HFF-Myc (cell line): ENCODE measurements at regions not wholly inside any gene's neighbourhood (a gene's known extent, or its start where the extent isn't known, plus 50 kb on each side); places are given as distances from the start of the nearest gene placed in this dataset.

Experiments
- DNase-seq: peaks from one replicate; pipeline ENCODE4 v3.0.0-alpha.2; 2011; ENCODE audit warnings: low read depth; ENCODE audit errors: extremely low read depth
- H3K4me3 ChIP-seq: replicated peaks from 2 replicates; pipeline ENCODE4 v1.5.1; 2011; ENCODE audit warnings: low read depth, mild to moderate bottlenecking, control low read depth, low read length
- TF ChIP-seq, protein P1 (sequence below): IDR thresholded peaks from 2 replicates; pipeline ENCODE4 v1.5.1; 2012; ENCODE audit warnings: mild to moderate bottlenecking, low read depth, low read length, control low read depth; ENCODE audit errors: missing control alignments

DNA sequence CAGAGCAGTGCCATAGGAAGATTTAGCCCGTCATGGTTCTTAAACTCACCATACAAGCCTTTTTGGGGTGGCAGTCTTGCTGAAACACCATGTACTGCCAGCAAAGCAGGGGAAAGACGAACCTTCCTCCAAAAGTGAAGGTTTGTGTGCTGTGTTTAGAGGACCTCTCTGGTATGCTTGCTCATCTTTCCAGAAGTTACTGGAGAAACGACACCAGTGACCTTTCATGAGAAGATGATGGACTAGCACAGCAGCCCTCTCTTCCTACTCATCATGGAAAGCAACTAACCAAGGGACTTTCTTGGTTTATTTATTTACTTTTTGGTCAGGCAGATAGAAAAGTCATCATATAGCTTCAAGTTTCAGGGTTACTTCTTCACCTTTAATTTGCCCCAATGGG lies 247.4 kb downstream of the PTEN start:
- DNase-seq: no peak
- H3K4me3 ChIP-seq: no peak overlapping the region
- TF ChIP-seq, protein P1, sequence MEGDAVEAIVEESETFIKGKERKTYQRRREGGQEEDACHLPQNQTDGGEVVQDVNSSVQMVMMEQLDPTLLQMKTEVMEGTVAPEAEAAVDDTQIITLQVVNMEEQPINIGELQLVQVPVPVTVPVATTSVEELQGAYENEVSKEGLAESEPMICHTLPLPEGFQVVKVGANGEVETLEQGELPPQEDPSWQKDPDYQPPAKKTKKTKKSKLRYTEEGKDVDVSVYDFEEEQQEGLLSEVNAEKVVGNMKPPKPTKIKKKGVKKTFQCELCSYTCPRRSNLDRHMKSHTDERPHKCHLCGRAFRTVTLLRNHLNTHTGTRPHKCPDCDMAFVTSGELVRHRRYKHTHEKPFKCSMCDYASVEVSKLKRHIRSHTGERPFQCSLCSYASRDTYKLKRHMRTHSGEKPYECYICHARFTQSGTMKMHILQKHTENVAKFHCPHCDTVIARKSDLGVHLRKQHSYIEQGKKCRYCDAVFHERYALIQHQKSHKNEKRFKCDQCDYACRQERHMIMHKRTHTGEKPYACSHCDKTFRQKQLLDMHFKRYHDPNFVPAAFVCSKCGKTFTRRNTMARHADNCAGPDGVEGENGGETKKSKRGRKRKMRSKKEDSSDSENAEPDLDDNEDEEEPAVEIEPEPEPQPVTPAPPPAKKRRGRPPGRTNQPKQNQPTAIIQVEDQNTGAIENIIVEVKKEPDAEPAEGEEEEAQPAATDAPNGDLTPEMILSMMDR: no peak

DNA sequence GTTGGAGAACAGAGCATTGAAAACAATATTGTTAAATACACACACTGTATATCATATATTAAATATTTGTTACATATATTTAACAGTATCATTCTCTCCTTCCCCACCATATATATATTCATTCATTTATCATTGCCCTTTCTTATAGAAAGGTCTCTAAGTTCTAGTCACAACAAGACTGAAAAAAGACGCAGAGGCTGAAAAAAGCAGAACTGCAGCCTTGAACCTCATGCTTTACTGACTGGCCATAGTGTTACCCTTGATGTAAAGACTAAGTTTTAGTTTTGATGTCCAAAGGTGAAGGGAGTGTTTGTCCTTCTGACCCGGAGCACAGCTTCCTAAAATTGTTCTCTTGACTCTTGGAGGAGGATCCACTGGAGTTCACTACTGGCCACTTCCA lies 247.9 kb downstream of the PTEN start:
- DNase-seq: no peak
- TF ChIP-seq, protein P1: no peak
- H3K4me3 ChIP-seq: no peak overlapping the region

DNA sequence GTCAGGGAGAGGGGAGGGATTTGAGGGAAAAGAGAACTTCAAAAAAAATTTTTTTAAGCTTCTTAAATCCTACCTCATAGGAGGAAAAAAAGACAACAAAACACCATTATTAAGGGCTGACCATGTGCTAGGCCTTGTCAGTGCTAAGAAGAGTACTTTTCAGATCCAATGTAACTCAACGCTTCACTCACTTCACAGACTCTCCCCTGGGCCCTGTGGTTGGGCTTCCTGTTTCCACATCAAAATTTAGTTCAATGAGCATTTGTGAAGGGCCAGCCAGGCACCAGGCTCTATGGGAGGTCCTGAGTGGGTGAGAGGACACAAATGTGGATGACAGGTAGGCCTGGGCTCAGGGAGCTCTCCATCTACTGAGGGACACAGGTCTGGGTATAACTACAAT lies 249.8 kb downstream of the PTEN start:
- no peak overlapping the region for H3K4me3 ChIP-seq
- TF ChIP-seq, protein P1: no peak
- no peak for DNase-seq

DNA sequence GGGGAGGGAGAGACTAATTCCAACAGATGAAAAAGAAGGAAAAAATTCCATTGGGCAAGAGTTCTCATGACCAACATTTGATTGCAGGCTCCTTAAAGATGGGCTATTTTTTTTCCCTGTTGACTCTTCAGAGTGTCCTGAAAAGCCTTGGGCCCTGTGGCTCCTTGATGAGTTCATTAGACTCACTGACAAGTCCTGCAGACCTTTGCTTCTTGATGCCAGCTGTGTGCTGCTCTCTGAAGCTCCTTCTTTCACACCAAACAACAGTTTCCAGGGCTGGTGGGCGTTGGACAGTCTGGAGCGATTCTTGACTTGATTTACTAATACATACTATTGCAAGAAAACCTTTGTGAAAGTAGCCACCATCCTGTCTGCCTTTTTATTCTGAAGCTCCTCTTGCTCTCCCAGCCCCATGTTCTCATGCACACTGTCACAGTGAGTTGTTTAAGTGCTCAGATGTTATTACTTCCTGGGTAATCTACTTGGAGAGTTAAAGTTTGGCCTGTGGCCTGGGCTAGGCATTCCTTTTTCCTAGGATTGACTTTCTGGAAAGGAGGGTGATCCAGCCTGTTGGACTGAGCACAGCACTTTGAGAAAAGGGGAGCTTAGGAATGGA lies 250.3 kb downstream of the PTEN start:
- no peak for DNase-seq
- TF ChIP-seq, protein P1: no peak
- H3K4me3 ChIP-seq: no peak overlapping the region

DNA sequence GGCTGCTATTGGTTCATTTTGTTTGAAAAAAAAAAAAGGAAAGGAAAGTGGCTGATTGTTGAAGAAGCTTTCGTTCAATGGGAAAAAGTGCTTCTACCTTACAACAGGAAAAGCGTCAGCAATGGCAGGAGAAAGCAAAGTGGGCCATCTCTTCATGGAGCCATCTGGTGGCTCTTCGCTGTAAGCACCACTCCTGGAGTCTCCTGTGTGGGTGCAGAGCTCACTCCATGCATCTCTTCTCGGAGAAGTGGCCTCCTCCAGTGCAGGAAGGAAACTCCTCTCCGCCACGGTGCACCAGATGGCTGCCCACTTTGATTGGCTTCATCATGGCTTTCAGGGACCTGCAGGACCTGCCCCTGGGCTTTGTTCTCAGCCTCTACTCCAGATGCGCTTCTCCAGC lies 250.9 kb downstream of the PTEN start:
- TF ChIP-seq, protein P1: peak; percentile 47
- no peak overlapping the region for H3K4me3 ChIP-seq
- no peak for DNase-seq

DNA sequence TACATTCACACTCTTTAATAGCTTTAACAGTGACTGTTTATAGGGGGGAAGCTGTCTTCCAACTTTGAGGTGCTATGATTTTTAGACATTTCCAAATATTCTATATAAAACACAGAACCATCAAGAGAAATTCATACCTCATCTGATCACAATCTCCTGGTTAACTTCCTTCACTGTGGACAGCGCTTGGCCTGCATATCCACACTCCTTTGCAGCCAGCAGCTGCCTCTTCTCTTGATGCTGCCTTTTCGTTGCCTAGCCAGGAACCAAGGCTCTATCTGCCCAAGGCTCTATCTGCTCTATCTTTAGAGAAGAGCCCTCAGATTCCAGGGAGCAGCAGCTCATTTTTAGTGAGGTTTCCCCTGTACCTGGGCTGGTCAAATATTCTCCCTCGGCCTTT lies 252.0 kb downstream of the PTEN start:
- H3K4me3 ChIP-seq: no peak overlapping the region
- TF ChIP-seq, protein P1: no peak
- DNase-seq: no peak

DNA sequence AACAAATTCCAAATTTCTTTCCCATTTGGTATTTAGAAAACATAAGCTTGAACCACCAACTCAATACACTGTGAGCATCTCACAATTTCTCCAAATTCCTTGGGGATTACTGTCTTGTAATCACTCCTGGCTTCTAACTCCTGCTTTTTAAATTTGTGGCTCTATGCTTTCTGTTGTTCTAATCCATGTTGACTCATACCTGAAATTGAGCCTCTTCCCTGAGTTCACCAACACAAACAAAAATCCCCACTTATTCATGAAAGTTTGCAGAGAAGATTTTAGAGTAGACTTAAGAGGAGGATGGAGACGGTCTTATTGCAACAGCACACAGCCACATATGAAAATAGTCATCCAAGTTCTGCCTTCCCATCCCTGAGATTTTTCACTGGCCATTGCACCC lies 252.5 kb downstream of the PTEN start:
- TF ChIP-seq, protein P1: no peak
- DNase-seq: no peak
- H3K4me3 ChIP-seq: no peak overlapping the region
